Endothelial cell of umbilical vein (primary cell): ENCODE measurements at regions not wholly inside any gene's neighbourhood (a gene's known extent, or its start where the extent isn't known, plus 50 kb on each side); places are given as distances from the start of the nearest gene placed in this dataset.

Experiments used
- CTCF ChIP-seq, 2 donors: IDR thresholded peaks; 1 replicate in 1 of 2; 2 replicates in 1 of 2; pipeline ENCODE4 v1.5.1; 2011; ENCODE audit warnings: low read length in 2 of 2, mild to moderate bottlenecking in 2 of 2, moderate library complexity in 2 of 2, control low read depth in 1 of 2, inconsistent platforms in 1 of 2, low read depth in 1 of 2; ENCODE audit not compliant: insufficient read depth in 1 of 2; ENCODE audit errors: extremely low read depth in 1 of 2
- EZH2 ChIP-seq: IDR thresholded peaks from 2 replicates; pipeline ENCODE4 v1.6.1; 2012; ENCODE audit warnings: borderline replicate concordance, low read depth, mild to moderate bottlenecking, moderate library complexity, low read length, inconsistent platforms; ENCODE audit not compliant: severe bottlenecking
- MYC ChIP-seq: IDR thresholded peaks from one replicate; pipeline ENCODE4 v1.6.1; 2011; ENCODE audit warnings: mild to moderate bottlenecking, low read depth, low read length
- POLR2A ChIP-seq: IDR thresholded peaks from 2 replicates; pipeline ENCODE4 v1.6.1; 2012; ENCODE audit warnings: low read depth, mild to moderate bottlenecking, control low read depth, low read length

DNA sequence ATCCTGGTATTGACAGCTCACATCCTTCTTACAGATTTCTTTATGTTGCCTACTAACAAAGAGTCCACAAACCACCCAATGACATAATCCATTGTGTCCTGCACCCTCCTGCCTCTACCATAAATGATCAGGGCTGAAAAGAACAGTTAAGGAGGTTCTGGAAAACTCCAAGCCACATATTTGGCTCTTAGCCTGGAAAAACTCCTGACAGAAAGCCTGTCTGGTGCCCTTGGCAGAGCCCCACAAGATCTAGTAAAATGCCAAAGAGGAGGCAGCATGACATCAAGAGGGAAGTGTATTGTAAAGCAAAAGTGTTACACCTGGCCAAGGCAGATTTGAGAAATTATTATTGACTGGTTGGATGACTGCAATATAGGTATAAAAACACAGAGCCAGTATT lies 126.4 kb upstream of the VGLL2 start:
- TF ChIP-seq CTCF (IDR thresholded peaks at IDR 0.05; ENCODE audit: extremely low read depth in 1 of 2, insufficient read depth in 1 of 2, low read depth in 1 of 2, low read length in 2 of 2) (no peak), POLR2A (no peak), MYC (no peak), EZH2 (no peak)
